Glomerular endothelial cell (primary cell): ENCODE measurements at regions not wholly inside any gene's neighbourhood (a gene's known extent, or its start where the extent isn't known, plus 50 kb on each side); places are given as distances from the start of the nearest gene placed in this dataset.

Experiments
- DNase-seq: peaks from one replicate; pipeline ENCODE4 v3.0.0-alpha.2; 2011; ENCODE audit warnings: low read depth, low spot score; ENCODE audit errors: extremely low read depth

GRCh38 chr5:173825215-173825865 lies 62.8 kb upstream of the CPEB4 start:
- no peak for DNase-seq

GRCh38 chr5:173826086-173826427 lies 62.1 kb upstream of the CPEB4 start:
- DNase-seq, result no peak

- DNase-seq, result no peak
These were observed 61.5 kb upstream of the CPEB4 start for GRCh38 chr5:173826428-173827350.

DNA sequence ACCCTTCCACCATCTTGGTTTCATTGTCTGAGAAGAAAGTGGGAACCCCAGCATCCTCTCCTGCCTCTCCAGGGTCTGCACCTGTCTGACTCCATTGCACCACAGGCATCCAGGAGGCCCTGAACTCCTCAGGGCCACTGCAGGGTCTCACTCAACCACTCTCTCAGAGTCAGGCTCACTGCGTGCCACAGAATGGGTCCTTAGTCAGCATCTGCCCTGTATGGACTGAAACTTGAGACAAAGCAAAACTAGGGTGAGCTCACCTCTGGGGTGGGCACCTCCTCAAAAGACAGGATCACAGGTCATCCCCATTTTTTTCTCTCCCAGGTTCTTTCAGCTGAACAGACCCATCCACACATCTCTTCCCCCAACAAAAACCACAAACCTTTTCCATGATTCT lies 59.2 kb upstream of the CPEB4 start:
- DNase-seq, result no peak

DNA sequence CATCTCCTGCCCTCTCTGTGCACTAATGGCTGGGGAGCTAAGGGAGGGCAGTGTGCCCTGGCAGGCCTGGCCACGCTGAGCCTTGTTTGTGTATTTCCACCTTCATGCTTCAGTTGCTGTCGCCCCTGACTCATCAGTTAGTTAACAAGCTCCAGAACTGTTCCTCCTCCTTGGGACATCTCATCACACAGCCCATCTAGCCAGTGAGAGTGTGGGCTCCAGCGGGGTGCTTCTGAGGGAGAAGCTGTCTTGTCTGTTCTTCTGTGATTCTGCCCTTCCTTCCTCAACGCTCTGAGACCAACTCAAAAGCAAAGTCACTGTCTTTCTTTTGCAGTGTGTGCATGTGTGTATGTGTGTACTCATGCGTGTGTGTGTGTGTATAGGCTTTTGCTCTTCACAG lies 58.3 kb upstream of the CPEB4 start:
- no peak for DNase-seq

GRCh38 chr5:173830421-173830820 lies 57.7 kb upstream of the CPEB4 start:
- no peak for DNase-seq

DNA sequence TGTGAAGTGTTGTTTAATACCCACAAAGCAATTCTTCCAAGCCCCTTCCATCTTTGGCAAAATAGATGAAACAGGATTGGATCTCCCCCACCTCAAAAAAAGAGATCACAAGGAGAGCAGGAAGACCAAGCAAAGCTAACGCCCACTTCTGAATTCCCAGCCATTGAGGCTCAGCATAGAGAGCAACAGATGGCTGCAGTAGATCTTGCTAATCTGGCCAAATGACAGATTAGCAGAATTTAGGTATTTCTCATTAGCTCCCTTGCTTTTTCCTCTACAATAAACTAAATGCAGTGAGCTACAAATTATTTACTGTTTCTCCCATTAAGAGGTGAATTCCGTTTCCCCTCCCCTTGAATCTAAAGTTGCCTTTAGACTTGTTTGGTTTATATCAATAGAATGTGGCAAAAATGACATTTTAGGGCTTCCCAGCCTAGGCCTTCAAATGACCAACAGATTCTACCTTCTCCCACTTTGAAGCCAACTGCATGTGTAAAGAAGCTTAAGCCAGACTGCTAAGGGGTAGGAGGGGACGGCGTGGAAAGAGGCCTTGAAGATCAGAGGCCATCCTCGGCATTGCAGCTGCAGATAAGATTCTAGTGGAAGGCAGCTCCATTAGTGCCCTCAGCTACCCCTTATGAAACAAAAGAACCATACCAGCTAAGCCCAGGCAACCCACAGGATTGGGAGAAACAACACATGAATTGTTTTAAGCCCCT lies 56.8 kb upstream of the CPEB4 start:
- no peak for DNase-seq

GRCh38 chr5:173832386-173832785 lies 55.8 kb upstream of the CPEB4 start:
- DNase-seq, result no peak

DNA sequence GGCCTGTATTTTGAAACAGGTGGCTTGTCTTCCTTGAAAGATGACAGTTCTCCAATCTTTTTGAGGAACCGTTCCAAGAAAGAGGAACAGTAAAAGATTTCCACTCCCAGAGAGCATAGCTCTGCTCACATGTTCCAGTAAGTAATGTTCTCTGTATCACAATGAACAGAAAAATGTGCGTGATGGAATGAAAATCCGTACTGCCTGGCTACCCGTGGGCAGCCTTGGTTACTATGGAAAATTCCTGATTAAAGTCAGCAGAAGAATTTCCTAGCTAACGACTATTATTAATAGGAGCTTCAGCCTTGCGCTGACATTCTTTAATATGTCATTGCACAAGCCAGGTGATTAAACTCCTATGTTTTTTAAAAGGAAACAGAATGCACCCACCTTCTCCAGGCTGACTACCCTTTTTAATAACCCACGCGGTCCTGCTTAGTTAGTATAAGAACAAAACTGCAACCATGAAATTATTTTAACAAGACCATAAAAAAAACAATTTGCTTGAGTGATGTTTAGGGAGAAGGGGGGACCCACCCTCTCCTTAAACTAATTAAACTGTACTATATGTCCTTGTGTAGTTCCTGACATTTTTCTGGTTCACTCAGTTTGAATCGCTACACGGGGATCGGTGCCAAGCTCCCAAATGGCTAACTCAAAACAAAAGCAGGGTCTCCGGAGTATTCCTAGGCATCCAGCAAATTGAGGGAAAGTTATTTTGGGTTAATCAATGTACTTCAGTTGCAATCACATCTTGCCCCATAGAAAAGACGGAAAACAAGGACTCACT lies 54.8 kb upstream of the CPEB4 start:
- DNase-seq, result no peak

GRCh38 chr5:173834071-173834771 lies 53.9 kb upstream of the CPEB4 start:
- DNase-seq, result no peak

DNA sequence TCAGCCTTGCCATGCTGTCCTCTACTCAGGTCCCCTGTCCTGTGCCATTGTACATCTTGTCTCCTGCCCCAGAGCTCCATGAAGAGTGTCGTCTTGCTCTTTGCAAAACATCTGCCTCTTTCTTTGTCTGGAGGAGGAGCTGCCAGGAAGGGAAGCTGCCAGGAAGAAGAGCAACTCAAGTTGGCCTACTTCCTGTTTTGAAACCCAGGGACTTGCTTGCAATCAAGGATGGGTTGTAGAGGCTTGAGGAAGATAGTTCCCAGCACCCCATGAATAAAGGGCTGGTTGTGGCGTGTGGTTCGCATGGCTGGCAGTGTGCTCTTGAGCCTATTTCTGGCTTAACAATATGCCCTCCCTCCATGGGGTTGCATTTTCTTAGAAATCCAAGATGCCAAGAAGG lies 53.0 kb upstream of the CPEB4 start:
- no peak for DNase-seq

- DNase-seq, result no peak
These were observed 52.5 kb upstream of the CPEB4 start for GRCh38 chr5:173835661-173836060.

DNA sequence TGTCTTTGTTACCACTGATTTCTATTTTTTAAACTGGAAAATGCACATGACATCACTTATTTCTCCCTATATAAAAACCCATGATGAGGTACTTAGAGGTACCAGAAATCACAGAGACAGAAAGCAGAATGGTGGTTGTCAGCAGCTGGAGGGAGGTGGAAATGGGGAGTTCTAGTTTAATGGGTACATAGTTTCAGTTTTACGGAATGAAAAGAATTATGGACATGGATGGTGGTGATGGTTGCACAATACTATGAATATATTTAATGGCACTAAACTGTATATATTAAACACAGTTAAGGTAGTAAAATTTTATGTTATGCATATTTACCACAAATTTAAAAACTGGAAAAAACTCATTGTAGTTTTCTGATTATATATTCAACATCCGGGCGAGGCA lies 50.5 kb upstream of the CPEB4 start:
- DNase-seq, result no peak
